ENCODE measurements at regions not wholly inside any gene's neighbourhood (a gene's known extent, or its start where the extent isn't known, plus 50 kb on each side); places are given as distances from the start of the nearest gene placed in this dataset.

DNA sequence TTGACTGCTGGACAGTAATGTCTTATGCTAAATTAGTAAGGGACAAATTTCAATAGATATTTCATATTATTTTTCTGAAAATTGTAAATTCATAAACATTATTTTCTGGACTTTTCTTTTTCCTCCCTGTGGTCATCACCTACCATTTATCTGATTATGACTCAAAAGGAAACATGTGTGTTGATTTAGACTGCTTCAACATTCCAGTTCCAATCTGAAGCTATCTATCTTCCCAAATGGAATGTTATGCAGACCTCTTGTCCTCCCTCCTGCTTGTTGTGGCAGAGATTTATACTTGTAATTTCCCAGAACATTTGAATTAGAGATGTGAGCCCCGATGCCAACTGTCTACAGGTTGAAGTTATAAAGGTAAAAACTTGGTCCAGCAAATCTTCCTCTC, 803.4 kb downstream of the TUSC7 start:
- no peak overlapping the region for H3K4me3 ChIP-seq (ENCODE audit: low read length)
- no peaks in the 10 kb centered on the region for H3K36me3 ChIP-seq (ENCODE audit: control insufficient read depth, insufficient read depth, low read length)

DNA sequence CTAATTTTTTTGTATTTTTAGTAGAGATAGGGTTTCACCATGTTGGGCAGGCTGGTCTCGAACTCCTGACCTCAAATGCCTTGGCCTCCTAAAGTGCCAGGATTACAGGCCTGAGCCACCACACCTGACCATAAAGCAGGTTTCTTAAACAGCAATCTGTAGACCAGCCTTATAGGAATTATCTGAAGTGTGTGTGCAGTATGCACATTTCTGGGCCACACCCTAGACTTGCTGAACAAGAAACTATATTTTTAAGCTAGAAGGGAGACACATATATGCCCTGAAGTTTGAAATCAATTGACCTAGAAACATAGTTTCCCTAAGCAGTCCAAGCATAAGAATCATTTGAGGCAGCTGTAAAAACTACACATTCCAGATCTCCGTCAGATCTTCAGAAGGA, 805.7 kb downstream of the TUSC7 start:
- no peak overlapping the region for H3K9ac ChIP-seq (ENCODE audit: low read length)
- H3K9me3 ChIP-seq (ENCODE audit: control insufficient read depth, low read length) = no peaks in the 10 kb centered on the region
- no peaks in the 10 kb centered on the region for H3K4me1 ChIP-seq (ENCODE audit: control insufficient read depth, insufficient read depth, low read length)

More for the DNA sequence above, 803.4 kb downstream of the TUSC7 start:
- H3K27me3 ChIP-seq (ENCODE audit: control insufficient read depth, insufficient read depth, low read length) = no peaks in the 10 kb centered on the region
- no peak overlapping the region for H3K9ac ChIP-seq (ENCODE audit: low read length)
- no peaks in the 10 kb centered on the region for H3K4me1 ChIP-seq (ENCODE audit: control insufficient read depth, insufficient read depth, low read length)
- no peaks in the 10 kb centered on the region for H3K9me3 ChIP-seq (ENCODE audit: control insufficient read depth, low read length)

DNA sequence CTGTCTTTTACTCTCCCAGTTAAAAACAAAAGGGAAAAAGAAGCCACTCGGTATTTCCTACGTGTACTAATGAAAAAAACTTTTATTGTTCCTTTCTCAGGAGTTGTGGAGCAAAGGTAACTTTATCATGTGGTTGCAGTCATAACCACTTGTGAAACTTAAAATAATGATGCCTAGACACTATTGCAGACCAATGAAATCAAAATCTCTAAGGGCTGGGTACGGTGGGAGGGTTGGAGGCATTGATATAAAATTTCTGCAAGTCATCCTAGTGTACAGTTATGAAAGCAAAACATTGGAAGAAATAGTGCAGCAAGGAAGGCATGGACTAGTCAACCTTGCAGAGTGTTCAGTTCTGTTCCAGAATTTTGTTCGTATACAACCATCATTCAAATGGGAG, 808.8 kb downstream of the TUSC7 start:
- H3K36me3 ChIP-seq (ENCODE audit: control insufficient read depth, insufficient read depth, low read length) = no peaks in the 10 kb centered on the region
- H3K4me1 ChIP-seq (ENCODE audit: control insufficient read depth, insufficient read depth, low read length) = no peaks in the 10 kb centered on the region
- H3K27me3 ChIP-seq (ENCODE audit: control insufficient read depth, insufficient read depth, low read length) = no peaks in the 10 kb centered on the region
- no peaks in the 10 kb centered on the region for H3K9me3 ChIP-seq (ENCODE audit: control insufficient read depth, low read length)
- no peak overlapping the region for H3K4me3 ChIP-seq (ENCODE audit: low read length)
- H3K9ac ChIP-seq (ENCODE audit: low read length) = no peak overlapping the region

More for the DNA sequence above, 805.7 kb downstream of the TUSC7 start:
- no peaks in the 10 kb centered on the region for H3K36me3 ChIP-seq (ENCODE audit: control insufficient read depth, insufficient read depth, low read length)
- no peak overlapping the region for H3K4me3 ChIP-seq (ENCODE audit: low read length)
- no peaks in the 10 kb centered on the region for H3K27me3 ChIP-seq (ENCODE audit: control insufficient read depth, insufficient read depth, low read length)

DNA sequence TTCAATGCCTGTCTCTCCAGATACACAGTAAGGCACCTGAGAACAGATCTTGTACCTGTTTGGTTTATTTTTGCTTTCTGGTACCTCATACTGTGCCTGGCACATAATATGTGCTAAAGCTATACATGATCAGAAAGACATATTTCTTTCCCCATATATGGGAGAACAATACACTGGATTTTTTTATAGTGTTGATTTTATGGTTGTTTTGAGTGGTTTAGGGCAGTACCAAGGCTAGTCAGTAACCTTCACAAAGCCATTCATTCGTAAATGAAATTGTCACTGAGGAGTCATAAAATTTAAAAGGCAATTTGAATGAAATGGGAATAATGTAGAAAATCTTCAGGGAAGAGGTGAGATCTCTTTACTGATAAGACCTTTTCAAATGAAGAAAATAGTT, 810.2 kb downstream of the TUSC7 start:
- H3K4me3 ChIP-seq (ENCODE audit: low read length) = no peak overlapping the region
- no peak overlapping the region for H3K9ac ChIP-seq (ENCODE audit: low read length)
- H3K36me3 ChIP-seq (ENCODE audit: control insufficient read depth, insufficient read depth, low read length) = no peaks in the 10 kb centered on the region
- H3K9me3 ChIP-seq (ENCODE audit: control insufficient read depth, low read length) = no peaks in the 10 kb centered on the region
- no peaks in the 10 kb centered on the region for H3K27me3 ChIP-seq (ENCODE audit: control insufficient read depth, insufficient read depth, low read length)
- no peaks in the 10 kb centered on the region for H3K4me1 ChIP-seq (ENCODE audit: control insufficient read depth, insufficient read depth, low read length)

DNA sequence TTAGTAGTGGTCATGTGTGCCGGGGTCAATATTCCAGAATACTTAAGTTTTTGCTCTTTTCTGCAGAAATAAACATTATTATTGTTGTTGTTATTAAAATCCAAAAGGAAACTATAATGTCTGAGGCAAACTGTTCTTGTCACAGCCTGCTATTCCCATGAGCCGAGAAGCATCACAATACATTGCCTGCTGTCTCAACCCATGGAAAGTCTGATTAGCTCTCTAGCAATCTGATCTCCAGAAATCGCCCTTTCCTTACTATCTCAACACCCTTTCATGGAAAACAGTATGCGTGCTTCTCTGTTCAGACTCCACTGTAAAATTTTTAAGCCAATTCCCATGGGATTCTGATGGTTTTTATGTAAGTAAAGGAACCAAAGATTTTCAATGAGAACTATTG, 811.0 kb downstream of the TUSC7 start:
- no peak overlapping the region for H3K9ac ChIP-seq (ENCODE audit: low read length)
- no peaks in the 10 kb centered on the region for H3K36me3 ChIP-seq (ENCODE audit: control insufficient read depth, insufficient read depth, low read length)
- no peak overlapping the region for H3K4me3 ChIP-seq (ENCODE audit: low read length)
- no peaks in the 10 kb centered on the region for H3K27me3 ChIP-seq (ENCODE audit: control insufficient read depth, insufficient read depth, low read length)
- no peaks in the 10 kb centered on the region for H3K9me3 ChIP-seq (ENCODE audit: control insufficient read depth, low read length)
- no peaks in the 10 kb centered on the region for H3K4me1 ChIP-seq (ENCODE audit: control insufficient read depth, insufficient read depth, low read length)

DNA sequence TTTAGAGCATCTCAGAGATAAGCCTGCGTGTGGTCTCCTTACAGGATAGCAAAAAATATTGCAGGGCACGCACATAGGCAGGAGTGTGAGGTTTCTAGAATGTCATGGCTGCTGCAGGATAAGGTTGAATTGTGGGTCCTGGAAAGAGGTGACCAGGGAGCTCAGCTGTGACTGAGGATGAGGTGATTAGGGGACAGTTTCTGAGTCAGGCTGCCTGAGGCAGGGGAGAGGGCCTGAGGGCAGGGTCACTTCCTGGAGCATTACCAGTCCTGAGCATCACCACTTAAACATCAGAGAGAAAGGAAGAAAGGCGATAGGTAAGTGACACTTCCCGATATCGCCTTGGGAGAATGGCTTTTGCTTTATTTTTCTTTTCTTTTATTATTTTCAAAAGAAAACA, 813.8 kb downstream of the TUSC7 start:
- Histone ChIP-seq H3K9me3 (ENCODE audit: control insufficient read depth, low read length) (no peaks in the 10 kb centered on the region), H3K36me3 (ENCODE audit: control insufficient read depth, insufficient read depth, low read length) (no peaks in the 10 kb centered on the region), H3K9ac (ENCODE audit: low read length) (no peak overlapping the region), H3K27me3 (ENCODE audit: control insufficient read depth, insufficient read depth, low read length) (no peaks in the 10 kb centered on the region), H3K4me1 (ENCODE audit: control insufficient read depth, insufficient read depth, low read length) (no peaks in the 10 kb centered on the region), H3K4me3 (ENCODE audit: low read length) (no peak overlapping the region)

DNA sequence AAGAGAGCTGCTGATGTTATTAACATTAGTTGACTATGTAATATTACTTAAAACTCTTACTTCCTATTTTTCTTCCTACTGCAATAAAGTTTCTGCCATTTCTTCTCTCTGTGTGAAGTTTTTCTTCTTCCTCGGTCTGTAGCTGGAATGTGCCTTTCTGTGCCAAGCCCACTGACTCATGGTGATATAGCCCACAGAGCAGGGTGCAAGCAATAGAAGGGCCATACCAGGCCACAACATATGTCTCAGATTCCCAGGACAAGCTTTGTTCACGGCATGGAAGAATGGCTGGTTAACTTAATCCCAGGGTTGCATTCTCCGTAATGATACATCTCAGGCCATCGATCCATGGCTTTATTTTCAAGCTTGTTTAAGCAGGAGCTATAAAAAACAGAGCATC, 815.3 kb downstream of the TUSC7 start:
- no peak overlapping the region for H3K4me3 ChIP-seq (ENCODE audit: low read length)
- no peaks in the 10 kb centered on the region for H3K4me1 ChIP-seq (ENCODE audit: control insufficient read depth, insufficient read depth, low read length)
- no peaks in the 10 kb centered on the region for H3K9me3 ChIP-seq (ENCODE audit: control insufficient read depth, low read length)
- H3K27me3 ChIP-seq (ENCODE audit: control insufficient read depth, insufficient read depth, low read length) = no peaks in the 10 kb centered on the region
- H3K36me3 ChIP-seq (ENCODE audit: control insufficient read depth, insufficient read depth, low read length) = no peaks in the 10 kb centered on the region
- H3K9ac ChIP-seq (ENCODE audit: low read length) = no peak overlapping the region

DNA sequence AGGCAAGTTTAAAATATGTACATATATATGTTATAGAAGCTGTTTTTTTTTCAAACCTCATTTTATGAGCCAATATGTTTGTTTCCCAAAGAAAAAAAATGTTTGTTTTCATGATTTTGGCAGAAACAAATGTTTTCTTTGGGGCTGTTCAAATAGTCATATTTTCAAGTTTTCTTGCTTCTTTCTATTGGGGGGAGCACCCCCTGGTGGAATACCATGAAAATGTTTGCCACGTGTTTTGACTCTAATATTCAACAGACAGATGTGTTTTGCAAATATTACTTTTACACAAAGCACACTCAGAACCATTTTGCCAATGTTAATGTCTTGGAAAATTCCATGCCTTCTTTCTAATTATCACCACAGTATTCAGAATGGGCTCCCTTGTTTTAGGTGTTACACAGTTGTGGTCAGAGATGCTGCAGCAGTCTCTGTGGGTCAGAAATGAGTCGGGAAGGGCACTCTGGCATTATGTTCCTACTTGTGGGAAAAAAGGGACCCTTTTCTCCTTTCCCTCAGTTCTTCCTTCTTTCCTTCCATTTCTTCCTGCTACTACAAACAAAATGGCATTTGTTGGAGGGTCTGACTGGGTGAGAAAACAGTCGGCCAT, 817.0 kb downstream of the TUSC7 start:
- no peaks in the 10 kb centered on the region for H3K27me3 ChIP-seq (ENCODE audit: control insufficient read depth, insufficient read depth, low read length)
- no peak overlapping the region for H3K9ac ChIP-seq (ENCODE audit: low read length)
- no peaks in the 10 kb centered on the region for H3K9me3 ChIP-seq (ENCODE audit: control insufficient read depth, low read length)
- no peak overlapping the region for H3K4me3 ChIP-seq (ENCODE audit: low read length)
- no peaks in the 10 kb centered on the region for H3K36me3 ChIP-seq (ENCODE audit: control insufficient read depth, insufficient read depth, low read length)
- no peaks in the 10 kb centered on the region for H3K4me1 ChIP-seq (ENCODE audit: control insufficient read depth, insufficient read depth, low read length)

DNA sequence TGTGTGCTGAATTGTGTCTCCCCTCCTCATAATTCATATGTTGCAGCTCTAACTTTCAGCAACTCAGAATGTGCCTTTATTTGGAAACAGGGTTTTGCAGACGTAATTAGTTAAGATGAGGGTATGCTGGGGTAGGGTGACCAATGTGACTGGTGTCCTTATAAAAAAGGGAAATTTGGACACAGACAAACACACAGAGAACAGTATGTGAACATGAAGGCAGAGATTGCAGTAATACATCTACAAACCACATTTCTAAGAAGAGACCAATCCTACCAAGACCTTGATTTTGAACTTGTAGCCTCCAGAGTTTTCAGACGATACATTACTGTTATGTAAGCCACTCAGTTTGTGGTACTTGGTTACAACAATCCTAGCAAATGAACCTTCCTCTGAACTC, 817.8 kb downstream of the TUSC7 start:
- Histone ChIP-seq H3K9me3 (ENCODE audit: control insufficient read depth, low read length) (no peaks in the 10 kb centered on the region), H3K9ac (ENCODE audit: low read length) (no peak overlapping the region), H3K4me1 (ENCODE audit: control insufficient read depth, insufficient read depth, low read length) (no peaks in the 10 kb centered on the region), H3K36me3 (ENCODE audit: control insufficient read depth, insufficient read depth, low read length) (no peaks in the 10 kb centered on the region), H3K27me3 (ENCODE audit: control insufficient read depth, insufficient read depth, low read length) (no peaks in the 10 kb centered on the region), H3K4me3 (ENCODE audit: low read length) (no peak overlapping the region)

DNA sequence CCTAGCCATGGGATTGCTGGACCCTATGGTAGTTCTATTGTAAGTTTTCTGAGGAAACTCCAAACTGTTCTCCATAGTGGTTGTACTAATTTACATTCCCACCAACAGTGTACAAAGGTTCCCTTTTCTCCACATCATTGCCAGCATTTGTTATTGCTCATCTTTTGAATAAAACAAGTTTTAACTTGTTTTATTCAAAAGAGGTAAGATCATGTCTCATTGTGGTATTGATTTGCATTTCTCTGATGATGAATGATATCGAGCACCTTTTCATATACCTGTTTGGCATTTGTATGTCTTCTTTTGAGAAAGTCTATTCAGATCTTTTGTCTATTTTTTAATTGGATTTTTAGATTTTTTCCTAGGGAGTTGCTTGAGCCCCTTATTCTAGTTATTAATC, 819.1 kb downstream of the TUSC7 start:
- Histone ChIP-seq H3K9ac (ENCODE audit: low read length) (no peak overlapping the region), H3K27me3 (ENCODE audit: control insufficient read depth, insufficient read depth, low read length) (no peaks in the 10 kb centered on the region), H3K36me3 (ENCODE audit: control insufficient read depth, insufficient read depth, low read length) (no peaks in the 10 kb centered on the region), H3K9me3 (ENCODE audit: control insufficient read depth, low read length) (no peaks in the 10 kb centered on the region), H3K4me1 (ENCODE audit: control insufficient read depth, insufficient read depth, low read length) (no peaks in the 10 kb centered on the region), H3K4me3 (ENCODE audit: low read length) (no peak overlapping the region)

DNA sequence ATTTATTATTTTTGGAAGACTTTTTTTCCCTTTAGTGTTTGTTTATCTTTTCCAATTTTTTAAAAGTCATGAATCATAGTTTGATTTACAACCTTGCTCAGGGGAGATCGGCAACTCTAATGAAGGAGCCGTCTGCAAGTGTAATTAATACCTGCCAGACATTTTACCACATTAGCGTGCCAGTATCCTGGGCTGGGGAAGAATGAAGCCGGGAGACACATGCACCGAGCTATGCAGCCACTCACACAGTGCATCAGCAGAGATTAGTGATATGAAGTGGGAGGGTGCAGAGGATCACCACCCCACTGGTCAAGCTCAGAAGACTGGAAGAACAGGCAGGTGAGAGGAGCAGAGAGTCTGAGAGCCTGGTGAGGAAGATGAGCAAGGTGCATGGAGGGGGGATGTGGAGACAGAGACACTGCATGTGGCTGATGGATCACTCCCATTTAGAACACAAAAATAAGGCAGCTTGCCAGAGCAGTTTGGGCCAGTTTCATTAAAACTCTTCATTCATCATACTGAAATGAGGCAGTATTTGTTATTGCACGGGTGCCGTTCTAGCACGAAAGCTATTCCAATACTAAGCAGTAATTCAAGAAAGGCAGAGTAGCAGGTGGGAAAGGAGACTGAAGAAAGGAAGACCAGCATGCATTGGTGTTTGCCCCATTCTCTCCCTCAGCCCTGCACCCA, 821.6 kb downstream of the TUSC7 start:
- Histone ChIP-seq H3K9me3 (ENCODE audit: control insufficient read depth, low read length) (no peaks in the 10 kb centered on the region), H3K36me3 (ENCODE audit: control insufficient read depth, insufficient read depth, low read length) (no peaks in the 10 kb centered on the region), H3K9ac (ENCODE audit: low read length) (no peak overlapping the region), H3K4me3 (ENCODE audit: low read length) (no peak overlapping the region), H3K27me3 (ENCODE audit: control insufficient read depth, insufficient read depth, low read length) (no peaks in the 10 kb centered on the region), H3K4me1 (ENCODE audit: control insufficient read depth, insufficient read depth, low read length) (no peaks in the 10 kb centered on the region)

DNA sequence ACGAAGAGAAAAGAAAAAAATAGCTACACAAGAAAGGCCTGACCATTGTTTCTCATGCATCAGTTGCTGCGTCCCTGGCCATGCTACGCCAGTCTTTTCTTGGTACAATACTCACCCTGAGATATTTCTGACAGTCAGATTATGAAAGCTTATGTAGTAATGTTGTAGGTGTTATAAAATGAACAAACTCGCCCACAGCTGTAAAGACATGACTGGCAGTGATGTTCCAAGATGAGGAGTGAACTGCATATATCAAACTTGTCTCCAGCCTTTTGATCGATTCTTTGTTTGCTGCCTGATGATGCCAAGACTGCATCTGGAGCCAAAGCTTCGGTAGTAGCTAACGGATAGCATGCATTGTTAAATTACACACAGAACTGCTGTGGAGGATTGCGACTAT, 822.7 kb downstream of the TUSC7 start:
- H3K4me1 ChIP-seq (ENCODE audit: control insufficient read depth, insufficient read depth, low read length) = no peaks in the 10 kb centered on the region
- H3K4me3 ChIP-seq (ENCODE audit: low read length) = no peak overlapping the region
- no peak overlapping the region for H3K9ac ChIP-seq (ENCODE audit: low read length)
- H3K27me3 ChIP-seq (ENCODE audit: control insufficient read depth, insufficient read depth, low read length) = no peaks in the 10 kb centered on the region
- no peaks in the 10 kb centered on the region for H3K9me3 ChIP-seq (ENCODE audit: control insufficient read depth, low read length)
- H3K36me3 ChIP-seq (ENCODE audit: control insufficient read depth, insufficient read depth, low read length) = no peaks in the 10 kb centered on the region

DNA sequence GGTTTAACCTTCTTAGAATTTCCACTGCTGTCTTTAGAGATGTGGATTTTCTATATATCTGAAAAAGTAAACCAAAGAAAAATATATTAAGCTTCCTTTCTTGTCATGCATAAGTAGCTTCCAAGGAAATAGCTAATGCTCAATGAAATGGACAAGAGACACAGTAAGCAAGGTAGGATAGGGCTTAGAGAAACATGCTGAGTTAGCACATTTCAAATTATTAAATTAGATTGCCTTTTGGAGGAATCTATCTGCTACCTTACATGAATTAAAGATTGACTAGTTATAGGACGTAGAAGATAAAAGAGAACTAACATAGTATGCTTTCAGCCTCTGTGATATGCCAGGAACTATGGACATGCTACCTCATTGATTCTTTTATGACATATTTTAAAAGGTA, 824.6 kb downstream of the TUSC7 start:
- Histone ChIP-seq H3K4me3 (ENCODE audit: low read length) (no peak overlapping the region), H3K4me1 (ENCODE audit: control insufficient read depth, insufficient read depth, low read length) (no peaks in the 10 kb centered on the region), H3K9me3 (ENCODE audit: control insufficient read depth, low read length) (no peaks in the 10 kb centered on the region), H3K9ac (ENCODE audit: low read length) (no peak overlapping the region), H3K36me3 (ENCODE audit: control insufficient read depth, insufficient read depth, low read length) (no peaks in the 10 kb centered on the region), H3K27me3 (ENCODE audit: control insufficient read depth, insufficient read depth, low read length) (no peaks in the 10 kb centered on the region)

Data from mucosa of stomach (tissue), 1 donor.